Activated CD8-positive, alpha-beta T cell treated with anti-CD3 and anti-CD28 coated beads for 36 hours (primary cell): ENCODE measurements at regions not wholly inside any gene's neighbourhood (a gene's known extent, or its start where the extent isn't known, plus 50 kb on each side); places are given as distances from the start of the nearest gene placed in this dataset.

Experiments
- ATAC-seq: fragments of 200-7000 bp; cut with Tn5 transposase; one replicate; pipeline ENCODE4 v1.10.0; 2021; ENCODE audit warnings: mild to moderate bottlenecking, moderate library complexity
- CTCF ChIA-PET: fragments of 350-600 bp; sonication (Branson Sonifier 250); formaldehyde crosslinking; loops from one replicate; lab custom pipeline; 2021; ENCODE audit warnings: antibody characterized with exemption; lab: Charles Lee
- POLR2A ChIA-PET: fragments of 350-600 bp; sonication (Branson Sonifier 250); formaldehyde crosslinking; loops from one replicate; lab custom pipeline; 2021; ENCODE audit warnings: antibody characterized with exemption; lab: Charles Lee
- DNase-seq: peaks from one replicate; pipeline ENCODE4 v3.0.0-alpha.2; 2020
- H3K27ac Mint-ChIP-seq: one replicate; pipeline ENCODE4 v1.8.0; 2021; ENCODE audit warnings: mild to moderate bottlenecking, mixed read lengths
- H3K27me3 Mint-ChIP-seq: one replicate; pipeline ENCODE4 v1.8.0; 2021; ENCODE audit warnings: mixed read lengths
- H3K36me3 Mint-ChIP-seq: one replicate; pipeline ENCODE4 v1.8.0; 2021; ENCODE audit warnings: low read depth, mixed read lengths
- H3K4me1 Mint-ChIP-seq: one replicate; pipeline ENCODE4 v1.8.0; 2021; ENCODE audit warnings: low read depth, mixed read lengths
- H3K4me3 Mint-ChIP-seq: one replicate; pipeline ENCODE4 v1.8.0; 2021; ENCODE audit warnings: mild to moderate bottlenecking, moderate library complexity, mixed read lengths
- H3K9me3 Mint-ChIP-seq: one replicate; pipeline ENCODE4 v1.8.0; 2021; ENCODE audit warnings: mixed read lengths
- CTCF ChIP-seq: fragments of 200-600 bp; IDR thresholded peaks from one replicate; pipeline ENCODE4 v1.8.0; 2022; ENCODE audit warnings: antibody characterized with exemption, mild to moderate bottlenecking
- intact Hi-C: fragments of 100-400 bp; cut with micrococcal nuclease; formaldehyde crosslinking; loops from one replicate; pipeline ENCODE4 v1.10.0; 2022

- POLR2A ChIA-PET = no interaction called here
- ATAC-seq (no peak), DNase-seq (no peak)
- CTCF ChIA-PET = no interaction called here
- H3K27ac Mint-ChIP-seq = no peak overlapping the region
- no peaks in the 10 kb centered on the region for H3K4me1 Mint-ChIP-seq
- H3K4me3 Mint-ChIP-seq = no peak overlapping the region
- no peaks in the 10 kb centered on the region for H3K9me3 Mint-ChIP-seq
- intact Hi-C loops = no loop called here
- no peaks in the 10 kb centered on the region for H3K36me3 Mint-ChIP-seq
- no peak for TF ChIP-seq CTCF
- peaks cover 2% of the 10 kb centered on the region for H3K27me3 Mint-ChIP-seq
Observed at GRCh38 chr5:152072091-152072490, 147.4 kb upstream of the GLRA1 start.

DNA sequence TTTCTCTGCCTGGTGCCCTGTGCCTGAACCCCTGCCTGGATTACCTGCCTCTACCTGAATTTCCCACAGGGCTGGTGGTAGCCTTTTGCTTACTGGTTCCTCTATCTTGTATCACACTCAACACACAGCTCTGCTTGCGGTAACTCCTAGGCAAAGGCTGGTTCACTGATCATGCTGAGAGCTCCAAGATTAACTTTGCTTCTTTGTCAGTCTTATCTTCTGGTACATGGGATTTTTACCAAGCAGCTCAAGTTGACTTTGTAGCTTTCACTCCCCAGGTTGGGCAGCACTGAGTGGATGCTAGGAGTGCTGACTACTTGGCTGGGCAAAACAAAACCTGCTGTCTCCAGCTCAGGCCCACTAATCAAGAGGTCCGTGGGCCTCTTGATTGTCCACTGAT is 145.9 kb upstream of the GLRA1 start:
- Mint-ChIP-seq H3K36me3 (no peaks in the 10 kb centered on the region), H3K4me3 (no peak overlapping the region), H3K4me1 (no peaks in the 10 kb centered on the region), H3K27me3 (peaks cover 2% of the 10 kb centered on the region), H3K27ac (no peak overlapping the region), H3K9me3 (no peaks in the 10 kb centered on the region)
- TF ChIP-seq CTCF = no peak
- POLR2A ChIA-PET = no interaction called here
- CTCF ChIA-PET = no interaction called here
- ATAC-seq (no peak), DNase-seq (no peak)
- intact Hi-C loops = no loop called here

GRCh38 chr5:152066784-152067183 is 142.1 kb upstream of the GLRA1 start:
- no peak overlapping the region for H3K4me3 Mint-ChIP-seq
- TF ChIP-seq CTCF = no peak
- ATAC-seq = no peak
- intact Hi-C loops = no loop called here
- DNase-seq = no peak
- H3K9me3 Mint-ChIP-seq = no peaks in the 10 kb centered on the region
- no peaks in the 10 kb centered on the region for H3K4me1 Mint-ChIP-seq
- H3K36me3 Mint-ChIP-seq = no peaks in the 10 kb centered on the region
- no peak overlapping the region for H3K27ac Mint-ChIP-seq
- no peaks in the 10 kb centered on the region for H3K27me3 Mint-ChIP-seq
- ChIA-PET POLR2A (no interaction called here), CTCF (no interaction called here)

DNA sequence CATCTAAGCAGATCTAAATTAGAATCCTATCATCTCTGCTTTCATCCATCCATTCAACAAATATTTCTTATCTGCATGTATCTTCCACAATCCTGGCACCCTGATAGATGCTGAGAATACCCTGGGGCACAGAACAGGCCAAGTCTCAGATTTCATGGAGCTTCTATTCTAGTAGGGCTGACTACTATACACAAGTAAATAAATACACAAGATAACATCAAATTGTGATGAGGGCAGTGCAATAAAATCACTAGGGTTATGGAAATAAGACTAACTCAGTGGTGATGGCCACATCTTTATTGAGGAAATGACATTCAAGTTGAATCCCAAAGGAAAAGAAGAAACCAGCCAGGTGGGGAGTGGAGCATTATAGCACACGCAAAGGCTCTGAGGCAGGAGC is 138.4 kb upstream of the GLRA1 start:
- no peak for TF ChIP-seq CTCF
- no peak for ATAC-seq
- POLR2A ChIA-PET = no interaction called here
- DNase-seq = no peak
- Mint-ChIP-seq H3K4me3 (no peak overlapping the region), H3K9me3 (no peaks in the 10 kb centered on the region), H3K27ac (no peak overlapping the region), H3K27me3 (no peaks in the 10 kb centered on the region), H3K36me3 (no peaks in the 10 kb centered on the region), H3K4me1 (peaks cover 4% of the 10 kb centered on the region)
- CTCF ChIA-PET = no interaction called here
- intact Hi-C loops = no loop called here

DNA sequence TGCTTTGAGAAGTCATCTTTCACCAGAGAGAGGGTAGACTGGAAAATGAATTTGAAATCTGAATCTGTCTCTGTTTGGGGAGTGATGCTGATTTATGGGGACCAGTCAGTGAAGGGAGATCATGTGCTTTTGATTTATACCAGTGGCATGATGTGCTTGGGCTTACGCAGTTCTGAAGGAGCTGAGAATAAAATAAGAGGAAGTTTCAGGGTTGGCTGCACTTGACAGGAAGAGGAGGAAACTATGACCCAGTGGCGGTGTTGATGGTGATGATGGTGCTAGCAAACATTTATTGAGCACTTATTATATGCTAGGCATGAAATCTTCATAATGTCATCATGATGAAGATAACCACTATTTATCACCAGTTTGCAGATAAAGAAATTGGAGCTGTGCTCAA is 136.4 kb upstream of the GLRA1 start:
- Mint-ChIP-seq H3K9me3 (no peaks in the 10 kb centered on the region), H3K27me3 (no peaks in the 10 kb centered on the region), H3K36me3 (no peaks in the 10 kb centered on the region), H3K4me3 (no peak overlapping the region), H3K4me1 (peaks cover 4% of the 10 kb centered on the region), H3K27ac (no peak overlapping the region)
- intact Hi-C loops = no loop called here
- no peak for ATAC-seq
- ChIA-PET CTCF (interaction anchor here (1.6 kb wide), 1 partner anchor 41 kb away, joined by 3 read pairs; no protein-coding TSS in a partner anchor), POLR2A (no interaction called here)
- TF ChIP-seq CTCF = no peak
- no peak for DNase-seq
